Neural crest cell (in vitro differentiated cells): ENCODE measurements at regions not wholly inside any gene's neighbourhood (a gene's known extent, or its start where the extent isn't known, plus 50 kb on each side); places are given as distances from the start of the nearest gene placed in this dataset.

Experiments
- DNase-seq: peaks from one replicate; pipeline ENCODE4 v3.0.0; 2021; ENCODE audit warnings: low read depth, mixed read lengths, low spot score
- H3K27ac Mint-ChIP-seq: one replicate; pipeline ENCODE4 v1.8.0; 2021; ENCODE audit warnings: mild to moderate bottlenecking, mixed read lengths; ENCODE audit not compliant: unreplicated experiment
- H3K27me3 Mint-ChIP-seq: 2 replicates; pipeline ENCODE4 v1.8.0; 2021; ENCODE audit warnings: low read depth, mild to moderate bottlenecking, mixed read lengths
- H3K36me3 Mint-ChIP-seq: 2 replicates; pipeline ENCODE4 v1.8.0; 2021; ENCODE audit warnings: low read depth, mild to moderate bottlenecking, mixed read lengths
- H3K4me1 Mint-ChIP-seq: 2 replicates; pipeline ENCODE4 v1.8.0; 2021; ENCODE audit warnings: mixed read lengths
- H3K4me3 Mint-ChIP-seq: one replicate; pipeline ENCODE4 v1.8.0; 2021; ENCODE audit warnings: mild to moderate bottlenecking, mixed read lengths
- H3K9me3 Mint-ChIP-seq: 2 replicates; pipeline ENCODE4 v1.8.0; 2021; ENCODE audit warnings: mixed read lengths
- TF ChIP-seq, protein P1 (sequence below): fragments of 200-600 bp; sonication (generic); conservative IDR thresholded peaks from 2 replicates; pipeline ENCODE4 v1.5.0; 2021; ENCODE audit warnings: antibody characterized with exemption, mild to moderate bottlenecking

GRCh38 chr18:71849407-71849806 is 694.7 kb downstream of the CBLN2 start:
- Mint-ChIP-seq H3K27ac (no peak overlapping the region), H3K36me3 (peaks cover 8% of the 10 kb centered on the region), H3K4me3 (no peak overlapping the region), H3K27me3 (no peaks in the 10 kb centered on the region), H3K4me1 (peaks cover 6% of the 10 kb centered on the region), H3K9me3 (peaks cover 14% of the 10 kb centered on the region)
- no peak for DNase-seq
- TF ChIP-seq, protein P1, sequence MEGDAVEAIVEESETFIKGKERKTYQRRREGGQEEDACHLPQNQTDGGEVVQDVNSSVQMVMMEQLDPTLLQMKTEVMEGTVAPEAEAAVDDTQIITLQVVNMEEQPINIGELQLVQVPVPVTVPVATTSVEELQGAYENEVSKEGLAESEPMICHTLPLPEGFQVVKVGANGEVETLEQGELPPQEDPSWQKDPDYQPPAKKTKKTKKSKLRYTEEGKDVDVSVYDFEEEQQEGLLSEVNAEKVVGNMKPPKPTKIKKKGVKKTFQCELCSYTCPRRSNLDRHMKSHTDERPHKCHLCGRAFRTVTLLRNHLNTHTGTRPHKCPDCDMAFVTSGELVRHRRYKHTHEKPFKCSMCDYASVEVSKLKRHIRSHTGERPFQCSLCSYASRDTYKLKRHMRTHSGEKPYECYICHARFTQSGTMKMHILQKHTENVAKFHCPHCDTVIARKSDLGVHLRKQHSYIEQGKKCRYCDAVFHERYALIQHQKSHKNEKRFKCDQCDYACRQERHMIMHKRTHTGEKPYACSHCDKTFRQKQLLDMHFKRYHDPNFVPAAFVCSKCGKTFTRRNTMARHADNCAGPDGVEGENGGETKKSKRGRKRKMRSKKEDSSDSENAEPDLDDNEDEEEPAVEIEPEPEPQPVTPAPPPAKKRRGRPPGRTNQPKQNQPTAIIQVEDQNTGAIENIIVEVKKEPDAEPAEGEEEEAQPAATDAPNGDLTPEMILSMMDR: peak; percentile 20

- no peak for DNase-seq
- Mint-ChIP-seq H3K27me3 (peaks cover 3% of the 10 kb centered on the region), H3K4me3 (no peak overlapping the region), H3K36me3 (peaks cover 8% of the 10 kb centered on the region), H3K4me1 (peaks cover 6% of the 10 kb centered on the region), H3K9me3 (peaks cover 14% of the 10 kb centered on the region), H3K27ac (no peak overlapping the region)
- TF ChIP-seq, protein P1: no peak
Measured at GRCh38 chr18:71846716-71847115, 697.4 kb downstream of the CBLN2 start.

DNA sequence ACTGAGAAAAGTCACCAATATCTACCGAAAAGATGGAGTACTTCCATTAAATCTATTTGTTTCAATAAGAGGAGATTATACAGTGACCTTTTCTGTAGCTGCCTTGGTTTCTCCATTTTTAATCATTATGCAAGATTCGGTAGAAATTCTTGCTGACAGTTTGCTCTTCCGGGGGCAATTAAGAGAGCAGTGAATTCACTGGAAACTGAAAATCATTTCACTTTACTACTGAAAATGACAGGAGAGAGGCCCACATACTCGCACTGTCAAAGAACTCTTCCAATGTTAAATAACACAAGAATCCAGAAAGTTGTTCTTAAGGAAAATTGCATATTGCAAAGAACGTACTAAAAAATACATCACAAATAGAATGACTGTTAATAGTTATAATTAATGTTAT is 699.3 kb downstream of the CBLN2 start:
- peaks cover 6% of the 10 kb centered on the region for H3K4me1 Mint-ChIP-seq
- peaks cover 12% of the 10 kb centered on the region for H3K9me3 Mint-ChIP-seq
- H3K4me3 Mint-ChIP-seq: no peak overlapping the region
- peaks cover 3% of the 10 kb centered on the region for H3K27me3 Mint-ChIP-seq
- TF ChIP-seq, protein P1: no peak
- DNase-seq: no peak
- H3K27ac Mint-ChIP-seq: no peak overlapping the region
- peaks cover 8% of the 10 kb centered on the region for H3K36me3 Mint-ChIP-seq

- Mint-ChIP-seq H3K36me3 (no peaks in the 10 kb centered on the region), H3K4me1 (peaks cover 6% of the 10 kb centered on the region), H3K27me3 (peaks cover 3% of the 10 kb centered on the region), H3K27ac (no peak overlapping the region), H3K9me3 (peaks cover 5% of the 10 kb centered on the region), H3K4me3 (no peak overlapping the region)
- TF ChIP-seq, protein P1: no peak
- no peak for DNase-seq
Measured at GRCh38 chr18:71842666-71843065, 701.5 kb downstream of the CBLN2 start.

DNA sequence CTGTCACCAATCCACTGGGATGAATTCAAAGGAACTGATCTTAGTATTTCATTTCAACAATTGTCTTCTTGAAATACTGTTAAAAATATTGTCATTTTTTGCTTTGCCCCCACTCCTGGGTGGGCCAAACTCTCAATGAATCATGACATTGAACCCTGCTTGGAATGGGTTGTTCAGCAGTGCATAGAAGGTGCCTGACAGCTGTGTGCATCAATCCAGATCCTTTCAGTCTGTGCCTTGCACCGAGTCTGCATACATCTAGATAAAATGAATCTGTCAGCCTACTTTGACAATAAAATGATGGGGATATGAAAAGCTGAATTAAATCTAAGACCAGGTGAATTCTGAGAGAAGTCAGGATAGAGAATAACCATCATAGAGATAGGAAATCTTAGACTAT is 706.6 kb downstream of the CBLN2 start:
- Mint-ChIP-seq H3K4me1 (no peaks in the 10 kb centered on the region), H3K27me3 (no peaks in the 10 kb centered on the region), H3K9me3 (no peaks in the 10 kb centered on the region), H3K27ac (no peak overlapping the region), H3K4me3 (no peak overlapping the region), H3K36me3 (no peaks in the 10 kb centered on the region)
- TF ChIP-seq, protein P1: no peak
- DNase-seq: no peak
